ENCODE measurements at regions not wholly inside any gene's neighbourhood (a gene's known extent, or its start where the extent isn't known, plus 50 kb on each side); places are given as distances from the start of the nearest gene placed in this dataset.

DNA sequence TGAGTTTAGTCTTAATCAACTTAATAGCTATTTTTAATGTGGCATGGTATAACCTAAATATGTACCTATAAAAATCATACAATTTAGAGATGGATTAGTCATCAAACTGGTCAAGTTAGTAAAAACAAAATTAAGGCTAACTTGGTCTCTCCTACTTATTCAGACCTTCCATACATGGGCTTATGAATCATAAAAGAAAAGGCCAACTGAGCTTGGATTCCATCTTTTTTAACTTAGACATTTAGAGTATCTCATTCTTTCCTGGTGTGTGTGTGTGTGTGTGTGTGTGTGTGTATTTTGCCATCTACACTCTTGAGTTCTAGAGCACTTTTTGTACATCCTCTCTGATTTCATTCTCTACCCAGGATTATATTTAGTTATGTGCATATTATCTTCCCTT lies 637.5 kb downstream of the PLCL1 start:
- no peak overlapping the region for H3K4me3 ChIP-seq (ENCODE audit: low read length)
- Mint-ChIP-seq H3K4me1 (ENCODE audit: low read depth) (no peaks in the 10 kb centered on the region), H3K9me3 (no peaks in the 10 kb centered on the region), H3K36me3 (ENCODE audit: low read depth) (no peaks in the 10 kb centered on the region), H3K27ac (no peak overlapping the region), H3K4me3 (no peak overlapping the region), H3K27me3 (peaks cover 10% of the 10 kb centered on the region)
- no peaks in the 10 kb centered on the region for H3K4me1 ChIP-seq (ENCODE audit: insufficient read depth, low read length)
- DNase-seq (no peak), ATAC-seq (ENCODE audit: poor library complexity) (no peak)
- peaks cover 0 to 6% of the 10 kb centered on the region in 2 experiments for H3K27me3 ChIP-seq (ENCODE audit: control insufficient read depth in 1 of 2, insufficient read depth in 2 of 2, low read length in 2 of 2)
- CTCF ChIA-PET = no interaction called here
- H3K36me3 ChIP-seq (ENCODE audit: insufficient read depth, low read length) = no peaks in the 10 kb centered on the region
- no peaks in the 10 kb centered on the region for H3K9me3 ChIP-seq (ENCODE audit: control insufficient read depth in 1 of 2, insufficient read depth in 1 of 2, low read length in 2 of 2)
- POLR2A ChIA-PET = no interaction called here
- no peak overlapping the region for H3K27ac ChIP-seq (ENCODE audit: low read depth in 1 of 2, low read length in 2 of 2)
- TF ChIP-seq, protein P1, sequence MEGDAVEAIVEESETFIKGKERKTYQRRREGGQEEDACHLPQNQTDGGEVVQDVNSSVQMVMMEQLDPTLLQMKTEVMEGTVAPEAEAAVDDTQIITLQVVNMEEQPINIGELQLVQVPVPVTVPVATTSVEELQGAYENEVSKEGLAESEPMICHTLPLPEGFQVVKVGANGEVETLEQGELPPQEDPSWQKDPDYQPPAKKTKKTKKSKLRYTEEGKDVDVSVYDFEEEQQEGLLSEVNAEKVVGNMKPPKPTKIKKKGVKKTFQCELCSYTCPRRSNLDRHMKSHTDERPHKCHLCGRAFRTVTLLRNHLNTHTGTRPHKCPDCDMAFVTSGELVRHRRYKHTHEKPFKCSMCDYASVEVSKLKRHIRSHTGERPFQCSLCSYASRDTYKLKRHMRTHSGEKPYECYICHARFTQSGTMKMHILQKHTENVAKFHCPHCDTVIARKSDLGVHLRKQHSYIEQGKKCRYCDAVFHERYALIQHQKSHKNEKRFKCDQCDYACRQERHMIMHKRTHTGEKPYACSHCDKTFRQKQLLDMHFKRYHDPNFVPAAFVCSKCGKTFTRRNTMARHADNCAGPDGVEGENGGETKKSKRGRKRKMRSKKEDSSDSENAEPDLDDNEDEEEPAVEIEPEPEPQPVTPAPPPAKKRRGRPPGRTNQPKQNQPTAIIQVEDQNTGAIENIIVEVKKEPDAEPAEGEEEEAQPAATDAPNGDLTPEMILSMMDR (IDR thresholded peaks at IDR 0.05) = no peak
- intact Hi-C loops (cut with DNase I, micrococcal nuclease) = no loop called here

DNA sequence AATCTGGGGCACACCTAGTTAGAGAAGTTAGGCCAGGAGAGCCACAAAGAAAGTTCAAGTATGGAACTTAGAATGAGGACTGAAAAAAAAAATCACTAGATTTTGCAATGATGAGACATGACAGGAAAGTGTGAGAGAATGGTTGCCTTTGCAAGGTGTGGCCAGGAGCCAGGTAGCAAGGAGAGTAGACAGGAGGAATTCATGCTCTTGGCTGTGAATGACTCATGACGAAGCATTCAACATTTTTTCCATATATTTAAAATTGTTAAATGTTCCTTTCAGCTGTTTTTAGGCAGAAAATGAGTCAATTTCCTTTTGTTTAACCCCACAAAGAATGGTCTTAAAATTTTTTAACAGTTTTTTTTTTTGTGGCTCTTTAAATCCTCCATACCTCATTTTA lies 636.9 kb downstream of the PLCL1 start:
- POLR2A ChIA-PET = no interaction called here

GRCh38 chr2:198440833-198441232 lies 636.4 kb downstream of the PLCL1 start:
- Mint-ChIP-seq H3K27ac (no peak overlapping the region), H3K4me3 (no peak overlapping the region), H3K36me3 (ENCODE audit: low read depth) (no peaks in the 10 kb centered on the region), H3K27me3 (peaks cover 16% of the 10 kb centered on the region), H3K9me3 (no peaks in the 10 kb centered on the region), H3K4me1 (ENCODE audit: low read depth) (no peaks in the 10 kb centered on the region)
- DNase-seq (no peak), ATAC-seq (ENCODE audit: poor library complexity) (no peak)
- Histone ChIP-seq H3K27ac (ENCODE audit: low read depth in 1 of 2, low read length in 2 of 2) (no peak overlapping the region), H3K9me3 (ENCODE audit: control insufficient read depth in 1 of 2, insufficient read depth in 1 of 2, low read length in 2 of 2) (no peaks in the 10 kb centered on the region), H3K27me3 (ENCODE audit: control insufficient read depth in 1 of 2, insufficient read depth in 2 of 2, low read length in 2 of 2) (peaks cover 0 to 6% of the 10 kb centered on the region in 2 experiments), H3K4me1 (ENCODE audit: insufficient read depth, low read length) (no peaks in the 10 kb centered on the region), H3K4me3 (ENCODE audit: low read length) (no peak overlapping the region), H3K36me3 (ENCODE audit: insufficient read depth, low read length) (no peaks in the 10 kb centered on the region)
- ChIA-PET CTCF (no interaction called here), POLR2A (no interaction called here)
- intact Hi-C loops (cut with DNase I, micrococcal nuclease) = no loop called here
- TF ChIP-seq, protein P1 (IDR thresholded peaks at IDR 0.05) = no peak

More for the DNA sequence above, 636.9 kb downstream of the PLCL1 start:
- Histone ChIP-seq H3K27me3 (ENCODE audit: control insufficient read depth in 1 of 2, insufficient read depth in 2 of 2, low read length in 2 of 2) (peaks cover 0 to 6% of the 10 kb centered on the region in 2 experiments), H3K9me3 (ENCODE audit: control insufficient read depth in 1 of 2, insufficient read depth in 1 of 2, low read length in 2 of 2) (no peaks in the 10 kb centered on the region), H3K36me3 (ENCODE audit: insufficient read depth, low read length) (no peaks in the 10 kb centered on the region), H3K4me3 (ENCODE audit: low read length) (no peak overlapping the region), H3K4me1 (ENCODE audit: insufficient read depth, low read length) (no peaks in the 10 kb centered on the region), H3K27ac (ENCODE audit: low read depth in 1 of 2, low read length in 2 of 2) (no peak overlapping the region)
- intact Hi-C loops (cut with DNase I, micrococcal nuclease) = no loop called here
- Mint-ChIP-seq H3K4me1 (ENCODE audit: low read depth) (no peaks in the 10 kb centered on the region), H3K4me3 (no peak overlapping the region), H3K9me3 (no peaks in the 10 kb centered on the region), H3K27ac (no peak overlapping the region), H3K36me3 (ENCODE audit: low read depth) (no peaks in the 10 kb centered on the region), H3K27me3 (peaks cover 14% of the 10 kb centered on the region)
- CTCF ChIA-PET = no interaction called here
- TF ChIP-seq, protein P1 (IDR thresholded peaks at IDR 0.05) = no peak
- no peak for ATAC-seq (ENCODE audit: poor library complexity)
- no peak for DNase-seq
